SJCRH30 (cell line): ENCODE measurements at regions not wholly inside any gene's neighbourhood (a gene's known extent, or its start where the extent isn't known, plus 50 kb on each side); places are given as distances from the start of the nearest gene placed in this dataset.
"Not testable (repeated sequence)": the region's sequence is repeated elsewhere in the genome, so short reads cannot be mapped to it uniquely, and the experiment has no call there.

Experiments
- DNase-seq, 2 experiments: peaks; one replicate each; pipeline ENCODE4 v3.0.0-alpha.2; 2015 to 2020
- H3K27ac ChIP-seq: fragments of 250-450 bp; sonication (Bioruptor Pico); 2 replicates; pipeline ENCODE4 v1.5.1; 2020; ENCODE audit warnings: mild to moderate bottlenecking, moderate library complexity
- H3K27me3 ChIP-seq: fragments of 250-450 bp; sonication (Bioruptor Pico); 2 replicates; pipeline ENCODE4 v1.5.1; 2020; ENCODE audit warnings: mild to moderate bottlenecking, moderate library complexity
- H3K36me3 ChIP-seq: fragments of 250-450 bp; sonication (Bioruptor Pico); 2 replicates; pipeline ENCODE4 v1.5.1; 2020; ENCODE audit warnings: mild to moderate bottlenecking, moderate library complexity
- H3K4me1 ChIP-seq: fragments of 250-450 bp; sonication (Bioruptor Pico); 2 replicates; pipeline ENCODE4 v1.5.1; 2020; ENCODE audit warnings: mild to moderate bottlenecking, moderate library complexity
- H3K4me3 ChIP-seq: fragments of 250-450 bp; sonication (Bioruptor Pico); 2 replicates; pipeline ENCODE4 v1.5.1; 2020; ENCODE audit warnings: mild to moderate bottlenecking, moderate library complexity
- H3K9me3 ChIP-seq: fragments of 250-450 bp; sonication (Bioruptor Pico); replicated peaks from 2 replicates; pipeline ENCODE4 v1.5.1; 2020; ENCODE audit warnings: mild to moderate bottlenecking, moderate library complexity

DNA sequence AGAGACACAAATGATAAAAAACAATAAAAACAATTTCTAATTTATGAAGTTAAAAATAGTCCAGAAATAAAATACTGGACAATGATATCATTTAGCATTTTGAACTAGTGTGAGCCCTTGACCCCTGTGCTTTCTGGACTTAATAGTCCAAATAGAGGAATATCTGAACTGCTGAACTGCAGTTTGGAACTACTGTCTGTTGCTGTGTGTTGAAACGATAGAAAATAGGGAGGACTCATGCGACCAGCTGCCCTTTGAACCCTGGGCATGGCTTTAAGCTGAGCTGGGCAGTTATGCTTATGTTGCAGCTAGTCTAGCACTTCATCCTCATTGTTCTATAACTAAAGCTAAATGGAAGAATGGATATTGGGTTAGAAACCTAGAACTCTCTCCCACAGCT lies 99.5 kb downstream of the FMR1NB start:
- no peaks in the 10 kb centered on the region for H3K36me3 ChIP-seq
- H3K4me3 ChIP-seq: no peak overlapping the region
- H3K27me3 ChIP-seq: no peaks in the 10 kb centered on the region
- no peaks in the 10 kb centered on the region for H3K4me1 ChIP-seq
- no peaks in the 10 kb centered on the region for H3K9me3 ChIP-seq
- H3K27ac ChIP-seq: no peak overlapping the region
- no peak for DNase-seq

DNA sequence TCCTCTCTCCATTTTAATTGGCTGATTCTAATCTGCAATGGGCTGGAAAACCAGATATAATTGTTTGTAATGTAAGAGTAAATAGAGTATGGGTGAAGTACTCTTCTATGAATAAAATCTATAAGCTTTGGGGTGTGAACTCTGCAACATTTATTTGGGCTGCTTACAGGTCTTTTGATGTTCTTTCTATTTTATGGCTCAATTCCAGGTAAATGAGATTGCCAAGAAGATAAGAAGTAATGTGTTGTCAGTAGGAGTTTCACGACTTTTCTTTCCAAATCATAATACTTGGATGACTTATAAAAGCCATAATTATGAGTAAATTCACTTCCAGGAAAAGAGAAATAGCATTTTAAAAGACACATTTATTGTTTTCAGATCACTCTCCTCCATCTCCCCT lies 103.5 kb downstream of the FMR1NB start:
- Histone ChIP-seq H3K9me3 (no peaks in the 10 kb centered on the region), H3K27me3 (no peaks in the 10 kb centered on the region), H3K4me1 (no peaks in the 10 kb centered on the region), H3K4me3 (no peak overlapping the region), H3K27ac (no peak overlapping the region), H3K36me3 (no peaks in the 10 kb centered on the region)
- DNase-seq: no peak

GRCh38 chrX:148120151-148120550 lies 139.0 kb downstream of the FMR1NB start:
- Histone ChIP-seq H3K4me3 (no peak overlapping the region), H3K36me3 (no peaks in the 10 kb centered on the region), H3K27me3 (no peaks in the 10 kb centered on the region), H3K27ac (no peak overlapping the region), H3K9me3 (no peaks in the 10 kb centered on the region), H3K4me1 (no peaks in the 10 kb centered on the region)
- no peak for DNase-seq

DNA sequence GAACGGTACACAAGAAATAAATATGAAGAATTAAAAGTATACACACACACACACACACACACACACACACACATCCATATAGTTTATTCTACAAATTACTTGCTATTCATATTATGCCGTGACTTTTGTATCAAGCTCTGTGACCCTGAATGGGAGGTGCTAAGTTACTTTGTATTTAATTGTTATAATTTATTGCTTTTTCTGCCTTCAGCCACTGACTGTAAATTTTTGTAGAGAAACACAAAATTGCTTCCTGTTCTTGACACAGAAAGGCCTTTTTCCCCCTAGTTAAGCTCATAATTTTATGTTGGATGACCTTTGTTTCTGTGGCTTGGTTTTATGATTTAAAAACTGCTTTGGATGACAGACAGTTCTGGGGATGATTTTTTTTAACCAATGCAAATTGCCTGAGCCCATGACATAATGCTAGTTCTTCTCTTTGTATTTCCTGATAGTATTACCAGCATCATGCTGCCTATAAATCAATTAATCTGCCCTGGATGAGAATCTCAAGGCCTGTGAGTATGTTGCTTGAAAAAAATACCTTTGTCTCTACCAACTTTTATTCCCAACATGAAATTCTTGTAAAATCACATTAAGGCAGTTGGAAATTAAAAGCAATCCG lies 140.0 kb downstream of the FMR1NB start:
- Histone ChIP-seq H3K4me1 (no peaks in the 10 kb centered on the region), H3K4me3 (no peak overlapping the region), H3K36me3 (no peaks in the 10 kb centered on the region), H3K9me3 (no peaks in the 10 kb centered on the region), H3K27ac (no peak overlapping the region), H3K27me3 (no peaks in the 10 kb centered on the region)
- no peak for DNase-seq

- not testable (repeated sequence) for DNase-seq, H3K27me3 ChIP-seq, H3K27ac ChIP-seq, H3K36me3 ChIP-seq, H3K4me3 ChIP-seq, H3K4me1 ChIP-seq, H3K9me3 ChIP-seq
Observed at GRCh38 chrX:148128872-148129505, 147.9 kb downstream of the FMR1NB start.

DNA sequence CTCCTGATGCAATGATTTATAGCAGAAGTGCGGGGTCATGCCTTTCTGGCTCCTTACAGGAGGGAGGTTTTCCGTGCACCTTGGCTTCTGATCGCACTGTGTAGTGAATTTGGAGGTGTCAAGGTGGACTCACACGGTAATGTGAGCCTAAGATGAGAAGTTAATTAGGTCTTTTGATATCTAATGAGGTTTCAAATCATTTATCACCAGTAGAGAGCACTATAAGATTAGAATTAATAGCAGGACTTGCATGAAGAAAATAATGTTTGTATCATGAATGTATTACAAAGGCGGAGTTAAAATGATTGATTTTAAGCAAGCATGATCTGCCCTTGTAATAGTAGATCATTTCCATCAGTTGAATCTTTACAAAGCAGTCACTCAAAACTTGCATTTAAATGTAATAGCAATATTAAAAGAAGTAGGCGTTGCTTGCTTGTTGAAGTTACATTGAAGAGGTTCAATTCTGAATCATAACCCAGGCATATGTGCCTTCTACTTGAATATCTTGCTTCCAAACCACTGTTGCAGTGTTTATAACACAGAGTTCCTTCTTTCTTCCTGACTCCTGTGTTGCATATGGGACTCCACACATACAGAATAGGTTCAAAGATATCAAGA lies 152.1 kb downstream of the FMR1NB start:
- Histone ChIP-seq H3K27ac (no peak overlapping the region), H3K36me3 (no peaks in the 10 kb centered on the region), H3K4me1 (no peaks in the 10 kb centered on the region), H3K4me3 (no peak overlapping the region), H3K27me3 (no peaks in the 10 kb centered on the region), H3K9me3 (no peaks in the 10 kb centered on the region)
- DNase-seq: peak in 1 of 2 experiments; percentile 1

- H3K9me3 ChIP-seq: no peaks in the 10 kb centered on the region
- H3K27me3 ChIP-seq: no peaks in the 10 kb centered on the region
- no peak overlapping the region for H3K27ac ChIP-seq
- H3K4me3 ChIP-seq: no peak overlapping the region
- H3K4me1 ChIP-seq: no peaks in the 10 kb centered on the region
- no peak for DNase-seq
- H3K36me3 ChIP-seq: no peaks in the 10 kb centered on the region
Observed at GRCh38 chrX:148134578-148134977, 153.4 kb downstream of the FMR1NB start.

DNA sequence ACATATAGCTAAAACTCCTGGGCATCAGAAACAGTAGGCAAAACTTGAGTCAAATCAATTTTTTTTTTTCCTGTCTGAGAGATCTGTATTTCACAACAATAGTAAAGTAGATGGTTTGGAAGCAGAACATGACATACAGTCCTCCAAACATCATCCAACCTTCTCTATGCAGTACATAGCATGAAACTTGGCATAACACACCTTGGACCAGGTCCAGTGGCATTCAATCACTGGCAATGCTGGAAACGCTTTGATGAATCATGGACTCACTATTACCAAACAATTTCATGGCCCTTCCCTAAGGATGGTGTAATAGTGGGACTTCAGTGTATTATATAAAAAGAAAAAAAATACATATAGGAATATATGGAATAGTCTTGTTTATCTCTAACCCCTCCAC lies 154.6 kb downstream of the FMR1NB start:
- Histone ChIP-seq H3K27ac (no peak overlapping the region), H3K9me3 (no peaks in the 10 kb centered on the region), H3K4me3 (no peak overlapping the region), H3K27me3 (no peaks in the 10 kb centered on the region), H3K4me1 (no peaks in the 10 kb centered on the region), H3K36me3 (no peaks in the 10 kb centered on the region)
- no peak for DNase-seq

GRCh38 chrX:148146121-148146520 lies 165.0 kb downstream of the FMR1NB start:
- no peaks in the 10 kb centered on the region for H3K27me3 ChIP-seq
- DNase-seq: no peak
- no peaks in the 10 kb centered on the region for H3K4me1 ChIP-seq
- H3K27ac ChIP-seq: no peak overlapping the region
- no peaks in the 10 kb centered on the region for H3K9me3 ChIP-seq
- no peak overlapping the region for H3K4me3 ChIP-seq
- no peaks in the 10 kb centered on the region for H3K36me3 ChIP-seq

DNA sequence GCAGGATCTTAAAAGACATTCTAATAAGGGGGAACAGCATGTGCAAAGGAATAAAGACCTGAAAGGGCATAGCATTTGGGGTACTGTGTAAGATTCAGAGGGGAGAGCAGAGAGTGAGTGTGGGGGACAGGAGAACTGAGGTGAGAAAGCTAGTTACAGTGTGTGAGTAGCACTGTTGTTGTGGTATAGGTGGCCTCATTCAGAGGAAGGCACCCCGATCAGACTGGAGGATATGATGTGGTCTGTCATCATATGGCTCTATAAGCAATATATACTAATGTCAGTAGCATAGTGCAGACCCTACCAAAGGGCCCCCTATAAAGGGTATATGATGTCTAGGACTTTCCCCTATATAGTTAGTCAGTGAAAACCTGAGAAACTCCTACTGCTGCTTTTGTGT lies 175.8 kb downstream of the FMR1NB start:
- H3K36me3 ChIP-seq: no peaks in the 10 kb centered on the region
- no peak overlapping the region for H3K27ac ChIP-seq
- H3K9me3 ChIP-seq: no peaks in the 10 kb centered on the region
- no peaks in the 10 kb centered on the region for H3K4me1 ChIP-seq
- H3K27me3 ChIP-seq: no peaks in the 10 kb centered on the region
- no peak for DNase-seq
- H3K4me3 ChIP-seq: no peak overlapping the region

- no peaks in the 10 kb centered on the region for H3K4me1 ChIP-seq
- no peak overlapping the region for H3K4me3 ChIP-seq
- H3K9me3 ChIP-seq: no peaks in the 10 kb centered on the region
- no peaks in the 10 kb centered on the region for H3K27me3 ChIP-seq
- no peak for DNase-seq
- H3K27ac ChIP-seq: no peak overlapping the region
- no peaks in the 10 kb centered on the region for H3K36me3 ChIP-seq
Observed at GRCh38 chrX:148159796-148160195, 178.7 kb downstream of the FMR1NB start.

- DNase-seq: no peak
- no peaks in the 10 kb centered on the region for H3K36me3 ChIP-seq
- H3K27me3 ChIP-seq: no peaks in the 10 kb centered on the region
- no peaks in the 10 kb centered on the region for H3K9me3 ChIP-seq
- H3K4me1 ChIP-seq: no peaks in the 10 kb centered on the region
- no peak overlapping the region for H3K4me3 ChIP-seq
- no peak overlapping the region for H3K27ac ChIP-seq
Observed at GRCh38 chrX:148161701-148162100, 180.6 kb downstream of the FMR1NB start.

DNA sequence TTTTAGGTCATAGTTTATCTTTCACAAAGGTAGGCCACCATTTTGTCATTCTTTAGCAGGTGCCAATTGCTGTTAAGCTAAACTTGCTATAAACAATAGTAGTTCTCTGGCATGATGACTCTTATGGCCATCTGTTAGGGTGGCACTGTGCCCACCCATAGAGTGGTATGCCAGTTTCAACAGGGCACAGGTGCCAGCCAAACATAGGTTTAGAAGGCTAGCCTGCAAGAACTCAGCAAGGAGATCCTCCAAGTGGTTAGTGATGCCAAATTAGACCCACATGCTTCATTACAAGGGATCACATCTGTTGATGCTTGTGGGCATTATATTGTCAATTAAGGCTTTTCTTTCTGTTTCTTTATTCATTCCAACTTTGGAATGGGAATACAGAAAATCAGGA lies 204.5 kb downstream of the FMR1NB start:
- H3K4me3 ChIP-seq: no peak overlapping the region

GRCh38 chrX:148192547-148192946 lies 211.4 kb downstream of the FMR1NB start:
- Histone ChIP-seq H3K36me3 (no peaks in the 10 kb centered on the region), H3K27me3 (no peaks in the 10 kb centered on the region), H3K4me1 (no peaks in the 10 kb centered on the region), H3K9me3 (no peaks in the 10 kb centered on the region), H3K4me3 (no peak overlapping the region), H3K27ac (no peak overlapping the region)
- no peak for DNase-seq

More for the DNA sequence above, 204.5 kb downstream of the FMR1NB start:
- Histone ChIP-seq H3K27me3 (no peaks in the 10 kb centered on the region), H3K36me3 (no peaks in the 10 kb centered on the region), H3K4me1 (no peaks in the 10 kb centered on the region), H3K27ac (no peak overlapping the region), H3K9me3 (no peaks in the 10 kb centered on the region)
- no peak for DNase-seq

- H3K4me3 ChIP-seq: no peak overlapping the region
- no peaks in the 10 kb centered on the region for H3K9me3 ChIP-seq
- DNase-seq: no peak
- no peak overlapping the region for H3K27ac ChIP-seq
- H3K27me3 ChIP-seq: no peaks in the 10 kb centered on the region
- H3K4me1 ChIP-seq: no peaks in the 10 kb centered on the region
- no peaks in the 10 kb centered on the region for H3K36me3 ChIP-seq
Observed at GRCh38 chrX:148193759-148194158, 212.6 kb downstream of the FMR1NB start.

DNA sequence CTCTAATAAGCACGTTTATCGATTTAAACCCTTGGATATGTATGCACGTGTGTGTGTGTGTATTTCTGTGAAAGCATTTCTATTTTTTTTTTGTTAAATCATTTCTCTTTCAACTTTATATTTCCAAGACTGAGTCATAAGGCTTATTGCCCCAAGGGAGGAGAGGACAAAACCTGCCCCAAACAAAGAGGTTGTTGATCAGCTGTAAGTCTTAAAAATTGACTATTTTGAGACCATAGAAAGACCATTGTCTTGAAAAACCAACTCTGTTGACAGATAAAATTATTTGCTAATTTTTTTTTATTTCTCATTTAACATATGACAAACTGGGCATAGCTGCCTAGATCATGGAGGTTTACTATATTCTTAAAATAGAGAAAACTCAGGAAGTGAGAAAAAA lies 222.4 kb downstream of the FMR1NB start:
- Histone ChIP-seq H3K27ac (no peak overlapping the region), H3K4me3 (no peak overlapping the region), H3K36me3 (no peaks in the 10 kb centered on the region), H3K27me3 (no peaks in the 10 kb centered on the region), H3K9me3 (no peaks in the 10 kb centered on the region), H3K4me1 (no peaks in the 10 kb centered on the region)
- no peak for DNase-seq
